GM19099 (cell line): ENCODE measurements at regions not wholly inside any gene's neighbourhood (a gene's known extent, or its start where the extent isn't known, plus 50 kb on each side); places are given as distances from the start of the nearest gene placed in this dataset.

Experiments used
- POLR2A ChIP-seq: IDR thresholded peaks from 3 replicates; pipeline ENCODE4 v1.6.1; 2011; ENCODE audit warnings: low read depth; ENCODE audit not compliant: insufficient read length; ENCODE audit errors: extremely low read depth

GRCh38 chr20:63108247-63108646 is 101.5 kb upstream of the BHLHE23 start:
- TF ChIP-seq POLR2A, result no peak

DNA sequence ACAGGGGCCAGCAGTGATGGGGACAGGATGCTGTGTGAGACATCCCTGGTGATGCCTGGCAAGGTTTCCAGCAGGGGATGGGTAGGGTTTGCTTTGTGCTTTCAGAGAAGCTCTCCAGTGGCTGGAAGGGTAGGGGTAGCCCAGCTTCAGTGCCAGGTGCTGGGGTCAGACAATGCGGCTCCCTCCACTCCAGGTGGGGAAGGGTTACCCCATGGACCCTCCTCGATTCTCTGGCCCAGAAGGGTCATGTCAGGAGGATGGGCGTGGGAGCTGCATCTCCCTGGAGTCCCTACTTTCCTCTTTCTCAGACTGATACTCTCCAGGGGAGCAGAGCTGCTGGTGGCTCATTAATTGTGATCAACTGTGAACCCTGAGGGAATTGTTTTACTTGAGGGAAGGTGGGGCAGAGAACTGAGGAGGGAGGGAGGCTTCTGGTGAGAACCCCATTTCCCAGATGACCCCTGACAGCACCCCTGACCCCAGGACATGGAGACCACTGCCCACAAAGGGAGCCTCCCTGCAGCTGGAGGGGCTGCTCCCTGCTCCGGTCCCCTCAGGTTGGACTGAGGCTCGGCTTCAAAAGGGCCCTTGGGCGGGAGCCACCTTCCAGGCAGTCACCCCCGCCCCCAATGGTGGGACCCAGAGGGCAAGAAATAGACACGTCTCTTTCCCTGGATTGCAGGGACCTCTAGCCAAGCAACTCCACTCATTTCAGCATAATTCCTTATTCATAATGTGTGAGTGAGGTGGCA is 100.9 kb upstream of the BHLHE23 start:
- no peak for TF ChIP-seq POLR2A

DNA sequence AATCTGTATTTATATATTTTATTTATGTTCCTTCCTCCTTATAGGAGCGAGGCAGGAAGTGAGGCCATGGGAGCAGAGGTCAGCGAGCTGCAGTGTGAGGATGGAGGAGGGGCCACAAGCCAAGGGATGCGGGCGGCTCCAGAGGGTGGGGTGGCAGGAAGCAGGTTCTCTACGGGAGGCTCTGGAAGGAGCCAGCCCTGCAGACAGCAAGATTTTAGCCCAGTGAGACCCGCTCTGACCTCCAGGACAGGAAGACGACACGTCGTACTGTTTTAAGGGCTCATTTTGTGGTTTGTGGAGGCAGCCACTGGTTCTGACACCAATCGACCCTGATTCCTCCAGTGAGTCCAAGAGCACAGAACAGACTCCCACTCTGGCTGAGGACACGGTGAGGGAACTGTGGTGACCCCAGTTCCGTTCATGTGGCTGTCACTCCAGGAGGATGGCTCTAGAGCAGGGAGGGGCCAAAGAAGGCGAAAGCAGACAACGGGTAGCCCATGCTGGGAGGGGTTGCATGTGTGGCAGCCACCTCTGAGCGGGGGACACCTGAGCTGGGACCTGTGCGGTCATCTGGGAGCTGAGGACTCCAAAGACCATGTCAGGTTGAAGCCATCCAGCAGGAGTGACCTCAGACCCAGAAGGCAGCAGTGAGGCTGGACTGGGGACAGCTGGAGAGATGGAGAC is 100.1 kb upstream of the BHLHE23 start:
- no peak for TF ChIP-seq POLR2A

GRCh38 chr20:63106108-63106764 is 99.5 kb upstream of the BHLHE23 start:
- TF ChIP-seq POLR2A, result no peak

DNA sequence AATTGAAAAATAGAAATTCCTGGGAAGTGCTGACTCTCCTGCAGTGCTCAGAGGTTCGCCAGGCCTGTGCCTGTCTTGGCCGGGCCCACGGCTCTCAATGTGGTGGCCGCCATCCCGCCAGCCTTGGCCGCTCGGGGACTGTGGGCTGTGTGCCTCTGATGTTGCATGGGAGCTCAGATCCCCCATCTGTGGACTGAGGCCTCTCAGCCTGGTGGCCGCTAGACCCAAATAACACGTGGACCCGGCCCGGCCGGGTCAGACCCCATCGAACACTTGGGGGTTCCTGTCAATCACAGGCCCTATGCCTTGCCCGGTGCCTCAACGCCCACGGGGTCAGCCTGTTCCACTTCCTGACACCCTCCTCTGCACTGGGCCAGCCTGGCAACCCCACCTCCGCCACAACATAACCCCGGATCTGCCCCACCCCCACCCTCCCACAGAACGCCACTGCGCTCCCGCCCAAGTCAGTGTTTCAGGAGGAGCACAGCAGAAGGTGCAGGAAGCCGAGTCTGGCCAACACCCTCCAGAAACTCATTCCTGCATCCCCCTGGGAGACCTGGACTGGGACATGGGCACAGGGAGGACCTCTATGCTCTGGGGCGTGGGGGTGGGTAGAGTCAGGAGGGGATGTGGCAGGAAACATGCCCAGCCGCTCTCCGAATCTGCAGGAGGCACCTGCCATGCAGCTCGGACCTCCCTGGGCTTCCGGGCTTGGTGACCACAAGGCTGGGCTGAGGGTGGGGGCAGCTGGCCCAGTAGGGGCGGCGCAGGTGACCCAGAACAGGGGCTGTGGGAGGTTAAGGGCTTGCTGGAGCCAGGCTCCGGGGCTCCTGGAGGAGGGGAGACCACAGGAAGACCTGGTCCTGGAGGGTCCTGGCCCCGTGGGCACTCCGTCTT is 98.7 kb upstream of the BHLHE23 start:
- TF ChIP-seq POLR2A, result no peak

- no peak for TF ChIP-seq POLR2A
Observed at GRCh38 chr20:63104312-63105181, 97.8 kb upstream of the BHLHE23 start.

- TF ChIP-seq POLR2A, result no peak
Observed at GRCh38 chr20:63103402-63104311, 96.9 kb upstream of the BHLHE23 start.

GRCh38 chr20:63102721-63103375 is 96.1 kb upstream of the BHLHE23 start:
- TF ChIP-seq POLR2A, result no peak

DNA sequence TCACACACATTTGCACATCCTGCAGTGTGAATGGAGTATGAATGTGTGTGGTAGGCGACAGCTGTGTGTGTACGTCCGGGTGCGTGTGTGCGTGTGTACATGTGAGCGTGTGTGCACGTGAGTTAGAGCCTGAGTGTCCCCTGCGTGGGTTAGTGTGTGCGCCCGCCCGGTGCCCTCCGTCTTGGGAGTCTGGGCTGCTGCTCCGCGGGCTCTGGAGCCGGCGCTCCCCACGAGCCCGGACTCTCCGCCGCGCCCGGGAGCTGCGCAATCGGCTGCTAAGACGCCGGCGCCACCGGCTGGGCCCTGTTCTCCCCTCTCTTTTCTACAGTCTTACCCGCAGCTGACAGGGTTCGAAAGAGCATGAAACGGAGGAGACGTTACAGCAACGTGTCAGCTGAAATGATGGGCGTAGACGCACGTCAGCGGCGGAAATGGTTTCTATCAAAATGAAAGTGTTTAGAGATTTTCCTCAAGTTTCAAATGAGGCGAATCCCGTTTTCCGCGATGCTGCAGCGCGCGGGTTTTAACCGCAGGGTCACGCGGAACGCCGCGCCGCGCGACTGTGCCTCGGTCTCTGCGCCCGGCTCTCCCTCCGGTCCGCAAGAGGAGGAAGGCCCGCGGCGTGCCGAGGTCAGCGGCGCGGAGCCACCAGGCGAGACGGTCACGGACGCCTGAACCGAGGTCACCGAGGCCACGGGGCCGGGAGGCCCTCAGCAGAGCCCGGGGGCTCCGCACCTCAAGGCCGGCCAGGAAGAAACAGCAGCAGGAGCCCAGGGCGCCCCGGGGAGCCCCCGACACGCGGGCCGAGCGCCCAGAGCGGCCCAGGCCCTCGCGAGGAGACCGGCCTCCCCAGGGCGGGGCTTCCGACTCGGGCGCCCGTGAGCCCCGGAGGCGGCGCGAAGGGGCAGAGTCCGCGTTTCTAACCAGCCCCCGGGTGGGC is 95.3 kb upstream of the BHLHE23 start:
- peak; percentile 31 for TF ChIP-seq POLR2A

GRCh38 chr20:63100926-63101699 is 94.3 kb upstream of the BHLHE23 start:
- no peak for TF ChIP-seq POLR2A

- TF ChIP-seq POLR2A, result no peak
Observed at GRCh38 chr20:63100174-63100925, 93.6 kb upstream of the BHLHE23 start.
